GM12878 (cell line): ENCODE measurements at regions not wholly inside any gene's neighbourhood (a gene's known extent, or its start where the extent isn't known, plus 50 kb on each side); places are given as distances from the start of the nearest gene placed in this dataset.

Experiments
- CHD2 ChIP-seq: IDR thresholded peaks from 2 replicates; pipeline ENCODE4 v1.6.1; 2011; ENCODE audit warnings: low read depth, low read length, improper control_type of control experiment, borderline replicate concordance
- EP300 ChIP-seq, 2 experiments: fragments of 150-350 bp in 1 of 2; IDR thresholded peaks; 2 replicates each; pipeline ENCODE4 v1.6.1; 2011 to 2012; ENCODE audit warnings: low read depth in 2 of 2, low read length in 2 of 2, borderline replicate concordance in 1 of 2, improper control_type of control experiment in 1 of 2, inconsistent platforms in 1 of 2; ENCODE audit not compliant: control insufficient read depth in 1 of 2
- HDAC2 ChIP-seq: fragments of 200-600 bp; sonication (generic); IDR thresholded peaks from 2 replicates; pipeline ENCODE4 v1.6.1; 2017
- MEF2B ChIP-seq: fragments of 450-650 bp; IDR thresholded peaks from 2 replicates; pipeline ENCODE4 v1.6.1; 2018; ENCODE audit warnings: mild to moderate bottlenecking, moderate library complexity; ENCODE audit not compliant: partially characterized antibody, poor library complexity, severe bottlenecking
- NFYB ChIP-seq: IDR thresholded peaks from 2 replicates; pipeline ENCODE4 v1.6.1; 2011; ENCODE audit warnings: low read depth, mild to moderate bottlenecking, low read length, improper control_type of control experiment, moderate library complexity; ENCODE audit not compliant: insufficient read depth
- NR2C1 ChIP-seq: fragments of 450-650 bp; IDR thresholded peaks from 2 replicates; pipeline ENCODE4 v1.6.1; 2017; ENCODE audit warnings: antibody characterized with exemption, mild to moderate bottlenecking, moderate library complexity
- REST ChIP-seq: IDR thresholded peaks from 2 replicates; pipeline ENCODE4 v1.6.1; 2012; ENCODE audit warnings: mild to moderate bottlenecking, low read depth, low read length
- TCF12 ChIP-seq: IDR thresholded peaks from 2 replicates; pipeline ENCODE4 v1.6.1; 2011; ENCODE audit warnings: low read depth, mild to moderate bottlenecking, low read length
- USF1 ChIP-seq: IDR thresholded peaks from 2 replicates; pipeline ENCODE4 v1.6.1; 2011; ENCODE audit warnings: borderline replicate concordance, low read depth, mild to moderate bottlenecking, moderate library complexity, mixed read lengths, low read length; ENCODE audit not compliant: insufficient read depth; ENCODE audit errors: extremely low read length
- ZZZ3 ChIP-seq: IDR thresholded peaks from 2 replicates; pipeline ENCODE4 v1.6.1; 2011; ENCODE audit warnings: low read depth; ENCODE audit not compliant: control insufficient read depth, insufficient read length
- TF ChIP-seq, protein P1 (sequence below), 3 experiments: IDR thresholded peaks in 2 of 3; conservative IDR thresholded peaks in 1 of 3; 2 replicates each; pipeline ENCODE4 v1.5.1; 2011; ENCODE audit warnings: low read depth in 3 of 3, low read length in 3 of 3, mild to moderate bottlenecking in 3 of 3, control low read depth in 2 of 3, moderate library complexity in 2 of 3, inconsistent platforms in 1 of 3, mixed read lengths in 1 of 3; ENCODE audit not compliant: control insufficient read depth in 2 of 3, insufficient read depth in 1 of 3; ENCODE audit errors: extremely low read depth in 1 of 3

- no peak for TF ChIP-seq ZZZ3
- TF ChIP-seq CHD2 = no peak
- no peak for TF ChIP-seq MEF2B
- no peak for TF ChIP-seq USF1
- TF ChIP-seq, protein P1, sequence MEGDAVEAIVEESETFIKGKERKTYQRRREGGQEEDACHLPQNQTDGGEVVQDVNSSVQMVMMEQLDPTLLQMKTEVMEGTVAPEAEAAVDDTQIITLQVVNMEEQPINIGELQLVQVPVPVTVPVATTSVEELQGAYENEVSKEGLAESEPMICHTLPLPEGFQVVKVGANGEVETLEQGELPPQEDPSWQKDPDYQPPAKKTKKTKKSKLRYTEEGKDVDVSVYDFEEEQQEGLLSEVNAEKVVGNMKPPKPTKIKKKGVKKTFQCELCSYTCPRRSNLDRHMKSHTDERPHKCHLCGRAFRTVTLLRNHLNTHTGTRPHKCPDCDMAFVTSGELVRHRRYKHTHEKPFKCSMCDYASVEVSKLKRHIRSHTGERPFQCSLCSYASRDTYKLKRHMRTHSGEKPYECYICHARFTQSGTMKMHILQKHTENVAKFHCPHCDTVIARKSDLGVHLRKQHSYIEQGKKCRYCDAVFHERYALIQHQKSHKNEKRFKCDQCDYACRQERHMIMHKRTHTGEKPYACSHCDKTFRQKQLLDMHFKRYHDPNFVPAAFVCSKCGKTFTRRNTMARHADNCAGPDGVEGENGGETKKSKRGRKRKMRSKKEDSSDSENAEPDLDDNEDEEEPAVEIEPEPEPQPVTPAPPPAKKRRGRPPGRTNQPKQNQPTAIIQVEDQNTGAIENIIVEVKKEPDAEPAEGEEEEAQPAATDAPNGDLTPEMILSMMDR (IDR thresholded peaks at IDR 0.05 in 2 of 3, conservative IDR thresholded peaks at IDR 0.05 in 1 of 3; ENCODE audit: control insufficient read depth in 2 of 3, extremely low read depth in 1 of 3, insufficient read depth in 1 of 3, low read depth in 3 of 3, low read length in 3 of 3) = no peak
- TF ChIP-seq NR2C1 = no peak
- no peak for TF ChIP-seq NFYB
- TF ChIP-seq TCF12 = no peak
- no peak for TF ChIP-seq EP300 (IDR thresholded peaks at IDR 0.05; ENCODE audit: borderline replicate concordance in 1 of 2, control insufficient read depth in 1 of 2, low read depth in 2 of 2, low read length in 2 of 2)
- no peak for TF ChIP-seq HDAC2
- no peak for TF ChIP-seq REST
Measured at GRCh38 chr14:55798406-55798805, 218.4 kb downstream of the KTN1 start.
